ENCODE measurements at regions not wholly inside any gene's neighbourhood (a gene's known extent, or its start where the extent isn't known, plus 50 kb on each side); places are given as distances from the start of the nearest gene placed in this dataset.
"Not testable (repeated sequence)": the region's sequence is repeated elsewhere in the genome, so short reads cannot be mapped to it uniquely, and the experiment has no call there.

DNA sequence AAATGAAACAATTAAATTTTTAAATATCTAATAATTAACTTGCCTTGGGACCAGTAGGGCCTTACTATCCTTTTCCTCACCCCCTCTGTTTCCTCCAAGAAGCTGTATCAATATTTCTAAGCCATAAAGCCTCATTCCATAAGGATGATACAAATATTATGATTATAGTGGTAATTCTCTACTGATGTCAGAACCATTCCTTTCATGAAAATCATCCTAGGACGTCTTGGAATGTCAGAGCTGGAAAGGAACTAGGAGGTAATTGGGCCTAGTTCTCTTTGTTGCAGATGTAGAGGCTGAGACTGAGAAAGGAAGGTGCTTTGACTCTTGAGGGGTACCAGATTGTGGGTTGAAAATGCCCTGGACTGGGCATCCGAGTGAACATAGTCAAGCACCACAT is 766.7 kb upstream of the GHITM start:
- no peak for DNase-seq

DNA sequence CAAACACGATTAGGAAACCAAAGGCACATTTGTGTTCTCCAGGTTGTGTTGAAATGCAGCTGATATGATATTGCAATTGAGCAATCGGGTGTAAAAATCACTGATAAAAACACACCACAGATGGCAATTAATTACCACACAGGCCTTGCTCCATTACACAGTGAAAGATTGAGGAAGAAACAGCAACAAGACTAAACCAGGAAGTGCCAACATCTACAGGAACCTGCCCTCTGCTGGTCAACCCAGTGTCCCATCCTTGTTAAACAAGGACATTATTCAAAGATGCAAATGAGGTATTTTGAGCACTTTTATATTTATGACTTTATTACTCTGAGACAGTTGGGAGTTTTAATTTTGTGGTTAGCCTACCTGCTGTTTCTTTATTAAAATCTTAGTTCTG is 765.6 kb upstream of the GHITM start:
- no peak for DNase-seq

DNA sequence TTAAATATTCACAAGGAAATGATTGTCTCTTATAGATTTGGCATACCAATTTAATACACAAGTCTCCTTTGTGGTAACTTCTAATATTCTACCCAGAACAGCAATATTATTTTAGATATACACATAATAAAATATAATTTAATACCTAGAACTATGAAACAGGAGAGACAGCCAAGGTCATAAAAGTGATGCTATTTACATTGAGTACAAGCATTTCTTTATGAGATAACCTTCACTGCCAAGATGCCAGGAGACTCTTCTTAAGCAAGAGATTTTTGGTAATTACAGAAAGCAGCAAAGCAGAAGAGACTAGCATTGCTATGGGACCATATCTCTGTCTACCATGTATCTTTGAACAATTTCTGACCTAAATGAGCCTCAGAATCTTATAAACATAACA is 764.6 kb upstream of the GHITM start:
- no peak for DNase-seq

DNA sequence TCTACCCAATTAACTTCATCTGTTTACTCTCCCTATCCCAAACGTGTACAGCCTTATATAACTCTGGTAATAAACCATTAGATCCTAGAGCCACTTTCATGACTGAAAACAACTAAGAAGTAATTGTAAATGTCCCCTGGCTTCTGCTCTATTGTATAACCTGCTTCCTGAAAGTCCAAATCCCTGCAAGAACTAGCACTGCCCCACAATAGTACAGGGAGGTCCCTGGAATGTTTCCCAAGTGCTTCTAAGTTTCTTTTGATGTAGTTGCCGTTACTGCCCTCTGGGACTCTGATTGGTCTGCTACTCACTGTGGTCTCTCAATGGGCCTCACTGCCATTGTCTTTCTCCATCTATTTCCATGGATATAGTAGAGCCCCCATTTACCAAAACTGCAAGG is 764.0 kb upstream of the GHITM start:
- no peak for DNase-seq

DNA sequence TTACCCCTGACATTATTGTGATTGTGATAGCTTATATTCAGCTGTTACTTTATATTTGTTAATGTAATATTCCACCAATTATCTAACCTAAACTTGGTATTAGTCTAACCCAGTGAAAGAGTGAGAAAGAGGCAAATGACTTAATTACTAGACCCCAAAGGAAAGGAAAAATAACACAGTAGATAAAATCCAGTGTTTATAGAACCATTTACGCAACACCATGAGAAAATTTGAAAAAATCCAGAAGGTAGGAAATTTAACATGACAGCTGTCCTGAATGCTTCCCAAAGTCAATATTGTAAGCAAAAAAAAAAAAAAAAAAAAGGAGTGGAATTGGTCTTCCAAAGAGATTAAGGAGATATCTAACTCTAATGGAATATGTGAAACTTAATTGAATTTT is 741.5 kb upstream of the GHITM start:
- DNase-seq = no peak

DNA sequence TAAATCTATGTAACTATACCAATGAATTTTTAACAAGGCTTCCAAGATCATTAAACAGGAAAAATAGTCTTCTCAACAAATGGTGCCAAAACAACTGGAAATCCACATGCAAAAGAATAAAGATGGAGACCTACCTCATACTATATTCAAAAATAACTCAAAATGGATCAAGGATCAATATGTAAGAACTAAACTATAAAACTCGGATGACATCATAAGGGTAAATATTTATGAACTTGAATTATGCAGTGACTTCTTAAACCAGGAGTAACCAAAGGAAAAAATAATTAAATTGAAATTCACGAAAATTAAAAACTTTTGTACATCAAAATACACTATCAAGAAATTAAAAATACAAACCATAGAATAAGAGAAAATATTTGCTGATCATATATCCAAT is 728.7 kb upstream of the GHITM start:
- DNase-seq = no peak

DNA sequence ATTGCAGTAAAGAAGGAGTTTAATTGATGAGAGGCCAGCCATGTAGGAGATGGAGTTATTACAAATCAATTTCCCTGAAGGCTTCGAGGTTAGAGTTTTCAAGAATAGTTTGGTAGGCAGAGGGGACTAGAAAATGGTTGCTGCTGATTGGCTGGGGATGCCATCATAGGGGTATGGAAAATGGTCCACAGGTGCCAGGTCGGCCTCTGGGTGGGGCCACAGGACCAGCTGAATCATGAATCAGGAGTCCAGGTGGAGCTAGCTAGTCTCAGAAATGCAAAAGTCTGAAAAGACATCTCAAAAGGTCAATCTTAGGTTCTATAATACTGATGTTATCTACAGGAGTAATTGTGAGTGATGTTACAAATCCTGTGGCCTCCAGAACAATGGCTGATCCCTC is 714.0 kb upstream of the GHITM start:
- no peak for DNase-seq

DNA sequence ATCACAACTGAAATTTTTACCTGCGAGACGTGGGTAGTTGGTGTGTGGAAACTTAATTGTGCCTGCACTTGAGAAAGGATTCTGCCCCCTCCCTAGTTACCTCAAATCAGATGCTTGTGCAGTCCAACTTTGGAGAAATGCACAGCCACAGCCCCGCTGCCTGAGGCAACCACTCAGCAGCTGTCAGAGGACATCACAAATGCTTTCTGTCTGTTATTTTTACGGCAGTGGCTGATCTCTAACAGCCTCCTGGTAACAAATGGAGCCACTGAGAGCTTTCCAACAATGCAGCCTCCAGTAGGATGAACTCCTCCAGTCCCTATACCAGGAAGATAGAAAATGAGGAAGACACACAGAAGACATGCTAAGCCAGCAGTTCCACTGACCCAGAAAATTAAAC is 712.2 kb upstream of the GHITM start:
- DNase-seq = no peak

DNA sequence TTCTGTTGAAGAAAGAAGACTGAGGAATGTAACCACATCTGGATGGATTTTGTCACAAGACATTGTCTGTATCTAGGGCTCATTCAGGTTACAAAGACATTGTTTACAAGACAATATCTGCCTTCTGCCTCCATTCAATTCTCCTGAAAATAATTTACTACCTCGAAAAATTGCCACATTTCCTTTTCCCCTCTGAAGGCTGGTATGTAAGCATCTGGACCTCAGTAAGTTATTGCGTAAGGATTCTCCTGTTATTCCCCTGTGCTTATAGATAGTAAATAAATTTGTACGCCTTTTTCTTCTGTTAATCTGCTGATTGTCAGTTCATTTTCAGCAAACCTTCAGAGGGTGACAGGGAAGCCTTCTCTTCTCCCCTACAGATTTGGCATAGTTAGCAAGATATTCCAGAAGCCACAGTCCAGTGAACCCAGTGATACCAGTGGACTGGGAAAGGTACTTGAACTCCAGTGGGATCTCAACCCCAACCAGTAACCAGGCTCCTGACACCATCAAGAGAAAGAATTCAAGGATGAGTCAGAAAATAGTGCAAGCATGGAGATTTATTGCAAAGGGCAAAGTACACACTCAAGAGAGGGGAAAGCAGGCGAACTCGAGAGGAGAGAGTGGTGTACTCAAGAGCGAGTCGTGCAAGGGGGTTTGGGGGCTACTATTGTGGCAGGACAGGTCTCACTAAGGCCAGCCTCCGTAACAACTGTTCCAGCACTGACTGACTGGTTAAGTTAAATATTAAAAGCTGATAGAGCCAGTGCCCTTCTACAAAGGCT is 706.9 kb upstream of the GHITM start:
- no peak for DNase-seq

DNA sequence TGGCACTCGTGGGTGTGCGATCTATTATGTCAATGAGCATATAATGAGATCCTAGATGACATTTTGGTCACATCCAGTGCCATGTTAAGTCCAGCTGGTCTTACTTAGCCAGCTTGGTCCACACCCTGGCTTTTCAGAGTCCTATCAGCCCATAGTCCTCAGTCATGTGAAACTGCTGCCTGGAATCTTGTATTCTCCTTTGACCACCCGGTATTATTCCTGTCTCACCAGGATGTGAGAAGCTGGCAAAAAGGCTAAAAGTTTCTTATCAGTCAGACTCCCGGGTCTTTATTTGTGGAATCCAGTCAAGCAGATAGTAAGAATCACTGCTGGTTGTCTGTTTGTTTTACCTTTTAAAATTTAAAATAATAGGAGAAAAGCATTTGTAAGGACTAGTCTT is 705.6 kb upstream of the GHITM start:
- DNase-seq = no peak

DNA sequence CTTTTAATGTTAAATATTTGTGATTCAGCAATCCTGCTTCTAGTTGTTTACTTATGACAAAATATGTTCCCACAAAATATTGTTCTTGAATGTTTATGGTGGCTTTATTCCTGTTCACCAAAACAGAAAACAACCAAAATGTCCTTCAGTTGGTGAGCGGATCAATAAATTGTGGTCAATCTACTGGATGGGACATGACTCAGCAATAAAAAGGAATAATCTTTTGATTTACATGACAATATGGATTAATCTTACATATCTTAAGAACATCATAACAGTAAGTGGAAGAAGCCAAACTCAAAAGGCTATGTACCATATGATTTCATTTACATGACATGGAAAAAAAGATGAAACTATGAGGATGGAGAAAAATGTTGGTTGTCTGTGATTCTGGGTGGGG is 691.3 kb upstream of the GHITM start:
- no peak for DNase-seq

DNA sequence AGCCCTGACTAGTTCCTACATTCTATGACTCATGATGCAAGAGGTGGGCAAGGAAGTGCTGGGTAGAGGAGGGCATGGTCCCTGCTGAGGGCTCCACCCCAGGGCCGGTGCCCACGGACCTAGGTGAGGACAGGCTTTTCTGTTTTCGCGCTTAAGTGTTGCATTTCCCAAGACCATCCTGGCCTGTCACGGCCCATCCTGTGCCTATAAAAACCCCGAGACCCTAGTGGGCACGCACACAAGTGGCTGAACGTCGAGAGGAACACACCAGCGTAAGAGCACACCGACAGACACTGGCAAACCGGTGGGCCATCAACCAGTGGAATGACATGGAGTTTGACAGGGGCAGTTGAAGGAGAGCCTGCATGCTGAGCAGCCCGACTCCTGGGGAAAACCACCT is 680.7 kb upstream of the GHITM start:
- no peak for DNase-seq

DNA sequence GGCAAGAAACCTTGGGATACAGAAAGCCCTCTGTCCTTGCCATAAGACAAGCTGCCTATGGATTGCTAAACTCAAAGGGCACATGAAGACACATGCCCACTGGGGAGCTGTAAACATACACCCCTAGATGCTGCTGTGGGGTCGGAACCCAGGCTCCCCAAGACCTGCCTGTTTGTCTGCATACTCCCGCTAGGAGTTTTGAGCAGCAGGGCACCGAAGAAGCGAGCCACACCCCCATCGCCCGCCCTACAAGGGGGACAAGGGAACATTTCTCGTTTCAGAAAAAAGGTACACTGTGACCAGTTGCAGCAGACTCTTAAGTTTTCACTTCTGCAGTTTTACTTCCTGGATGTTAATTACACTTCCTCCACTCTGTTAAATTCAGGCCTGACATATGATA is 680.2 kb upstream of the GHITM start:
- DNase-seq = no peak

DNA sequence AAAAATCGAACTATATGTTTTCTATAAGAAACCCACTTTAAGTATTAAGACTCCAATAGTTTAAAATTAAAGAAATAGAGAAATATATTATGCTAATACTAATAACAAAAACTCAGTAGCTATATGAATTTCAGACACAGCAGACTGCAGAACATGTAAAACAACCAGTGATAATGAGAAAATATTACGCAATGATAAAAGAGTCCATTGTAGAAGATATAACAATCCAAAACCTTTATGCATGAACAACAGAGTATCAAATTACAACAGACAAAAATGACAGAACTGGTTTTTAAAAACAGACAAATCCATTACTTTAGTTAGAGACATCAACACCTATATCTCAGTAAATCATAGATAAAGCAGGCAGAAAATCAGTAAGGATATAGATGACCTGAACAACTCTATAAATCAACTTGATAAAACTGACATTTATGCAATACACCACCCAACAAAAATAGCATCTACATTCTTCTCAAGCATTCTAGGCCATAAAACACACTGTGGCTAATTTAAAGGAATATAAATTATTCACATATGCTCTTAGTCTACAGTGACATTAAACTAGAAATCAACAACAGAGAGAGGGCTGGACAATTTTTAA is 669.5 kb upstream of the GHITM start:
- DNase-seq = no peak

DNA sequence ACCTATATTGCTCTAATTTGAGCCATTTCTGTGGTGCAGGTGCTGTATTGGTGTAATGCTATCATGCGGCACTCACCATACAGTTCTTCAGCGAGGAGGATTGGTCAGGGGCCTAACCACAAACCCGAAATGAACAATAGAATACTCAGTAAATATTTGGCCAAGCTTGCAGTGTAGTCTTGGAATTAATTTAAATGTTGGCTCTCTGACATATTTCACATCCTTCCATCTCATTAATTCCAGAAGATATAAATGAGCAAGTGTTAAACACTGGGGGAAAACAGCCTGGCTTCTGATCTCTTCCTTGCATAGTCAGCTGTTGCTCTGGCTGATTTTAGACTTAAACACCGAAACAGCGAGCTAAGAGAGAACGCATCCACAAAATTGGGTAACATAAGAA is 663.1 kb upstream of the GHITM start:
- DNase-seq = no peak

DNA sequence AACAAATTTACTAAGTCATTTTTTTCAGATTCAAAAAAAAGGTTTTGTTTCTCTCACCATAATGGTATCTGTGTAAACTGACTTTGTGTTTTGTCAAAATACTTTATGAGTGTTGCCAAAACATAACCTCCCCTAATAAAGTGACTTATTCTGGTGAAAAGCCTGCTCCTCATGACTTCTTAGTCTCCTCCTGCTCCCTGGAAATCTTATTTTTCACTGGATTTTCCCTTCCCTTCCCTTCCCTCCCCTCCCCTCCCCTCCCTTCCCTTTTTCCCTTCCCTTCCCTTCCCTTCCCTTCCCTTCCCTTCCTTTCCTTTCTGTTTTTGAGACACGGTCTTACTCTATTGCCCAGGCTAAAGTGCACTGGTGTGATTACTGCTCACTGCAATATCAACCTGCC is 650.1 kb upstream of the GHITM start:
- DNase-seq = no peak

DNA sequence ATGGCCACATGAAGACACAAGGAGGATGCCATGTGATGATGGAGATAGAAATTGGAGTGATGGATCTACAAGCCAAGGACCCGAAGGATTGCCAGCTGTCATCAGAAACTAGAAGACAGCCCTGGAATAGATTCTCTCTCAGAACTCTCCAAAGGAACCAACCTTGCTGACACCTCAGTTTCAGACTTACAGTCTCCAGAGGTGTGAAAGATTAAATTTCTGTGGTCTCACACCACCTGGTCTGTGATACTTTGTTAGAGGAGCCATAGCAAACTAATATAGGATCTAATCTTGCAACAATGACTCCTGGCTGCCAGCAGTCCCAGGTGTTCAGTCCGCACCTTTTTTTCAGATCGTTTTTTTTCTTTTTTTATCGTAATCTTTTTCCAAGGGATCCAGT is 647.3 kb upstream of the GHITM start:
- no peak for DNase-seq

DNA sequence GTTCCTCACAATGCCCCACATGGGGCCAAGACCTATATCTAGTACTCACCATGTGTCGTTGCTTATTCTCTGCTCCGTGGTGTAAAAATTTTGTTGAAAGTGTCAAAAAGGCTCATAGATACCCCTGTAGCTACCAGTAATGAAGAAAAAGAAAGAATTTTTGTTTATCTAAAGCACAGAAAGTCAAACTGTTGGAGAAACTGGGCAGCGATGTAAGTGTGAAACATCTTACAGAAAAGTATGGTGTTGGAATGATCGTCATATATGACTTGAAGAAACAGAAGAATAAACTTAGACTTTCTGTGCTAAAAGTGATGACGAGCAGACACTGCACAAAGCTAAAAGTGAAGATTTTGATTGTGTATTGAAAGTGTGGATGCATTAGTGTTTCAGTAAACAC is 626.6 kb upstream of the GHITM start:
- DNase-seq = no peak

DNA sequence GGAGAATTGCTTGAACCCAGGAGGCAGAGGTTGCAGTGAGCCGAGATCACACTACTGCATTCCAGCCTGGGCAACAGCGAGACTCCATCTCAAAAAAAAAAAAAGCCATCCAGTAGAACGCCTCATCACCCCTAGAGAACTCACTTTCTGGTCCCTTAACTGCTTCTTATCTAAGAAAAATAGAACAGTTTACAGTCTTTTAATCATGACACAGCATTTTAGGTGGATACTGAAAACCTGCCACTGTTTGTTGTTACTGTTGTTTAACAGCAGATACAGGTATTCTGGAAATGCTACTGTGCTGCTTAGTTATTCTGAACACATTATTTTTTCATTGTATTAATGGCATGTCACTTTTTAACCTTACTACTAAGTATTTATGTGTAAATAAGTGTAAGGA is 624.3 kb upstream of the GHITM start:
- no peak for DNase-seq

DNA sequence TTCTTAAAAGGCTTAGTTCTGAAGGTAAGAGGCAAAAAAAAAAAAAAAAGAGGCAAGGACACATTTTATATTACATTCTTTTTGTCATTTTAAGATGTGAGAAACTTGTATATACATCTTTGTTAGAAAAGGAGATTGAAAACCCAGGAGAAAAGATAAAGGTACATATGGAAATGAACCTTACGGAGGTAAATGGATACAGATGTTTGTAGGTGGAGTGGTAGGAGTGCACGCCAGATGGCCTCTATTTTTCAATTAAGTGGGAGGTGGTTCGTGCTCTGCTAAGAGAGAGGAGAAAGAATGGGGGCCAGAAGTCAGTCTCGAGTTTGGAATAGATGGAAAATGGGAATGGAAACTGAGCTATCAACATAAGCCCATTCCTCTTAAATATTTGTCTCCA is 622.5 kb upstream of the GHITM start:
- no peak for DNase-seq

DNA sequence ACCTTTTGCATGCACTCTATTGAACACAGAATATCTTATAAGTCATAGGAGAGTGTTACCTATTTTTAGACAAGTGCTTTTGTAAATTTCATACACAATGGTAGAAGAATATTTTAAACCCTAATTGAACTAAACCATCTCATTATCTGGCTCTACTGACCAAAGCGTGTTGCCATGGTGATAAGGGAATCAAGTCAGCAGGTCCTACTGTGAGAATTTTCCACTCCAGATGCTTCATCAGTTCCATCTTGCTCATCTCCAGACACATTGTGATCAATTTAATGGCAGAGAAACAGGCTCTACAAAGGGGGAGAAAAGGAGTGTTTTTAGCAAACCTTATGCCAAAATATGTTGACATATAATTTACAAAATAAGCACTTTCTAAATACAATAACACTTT is 621.9 kb upstream of the GHITM start:
- DNase-seq = no peak

DNA sequence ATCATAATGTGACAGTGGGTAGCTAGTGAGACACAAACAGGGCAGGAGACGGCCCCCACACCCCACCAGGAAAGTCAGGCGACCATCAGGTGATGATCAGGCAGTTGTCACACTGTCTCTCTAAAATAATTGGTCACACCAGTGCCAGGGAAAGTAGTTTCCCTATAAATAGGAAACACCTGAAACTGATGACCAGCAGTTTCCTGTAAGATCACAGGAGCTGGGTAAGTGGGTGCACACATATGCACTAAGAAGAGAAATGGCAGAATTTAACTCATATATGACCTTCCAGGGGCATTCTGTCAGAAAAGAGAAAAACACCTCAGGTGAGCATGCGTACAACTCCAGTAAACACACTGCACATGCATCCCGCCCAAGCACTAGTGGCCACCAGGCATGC is 620.5 kb upstream of the GHITM start:
- DNase-seq = no peak

DNA sequence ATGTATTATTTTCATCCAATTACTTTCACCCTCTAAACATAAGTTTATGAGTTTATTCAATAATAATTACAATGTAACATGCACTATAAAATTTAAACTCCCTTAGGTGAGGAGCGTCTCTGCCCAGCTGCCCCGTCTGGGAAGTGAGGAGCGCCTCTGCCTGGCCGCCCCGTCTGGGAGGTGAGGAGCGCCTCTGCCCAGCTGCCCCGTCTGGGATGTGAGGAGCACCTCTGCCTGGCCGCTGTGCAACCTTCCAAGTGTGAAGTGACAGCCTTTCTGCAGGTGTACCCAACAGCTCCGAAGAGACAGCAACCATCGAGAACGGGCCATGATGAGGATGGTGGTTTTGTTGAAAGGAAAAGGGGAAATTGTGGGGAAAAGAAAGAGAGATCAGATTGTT is 618.9 kb upstream of the GHITM start:
- DNase-seq = not testable (repeated sequence)

DNA sequence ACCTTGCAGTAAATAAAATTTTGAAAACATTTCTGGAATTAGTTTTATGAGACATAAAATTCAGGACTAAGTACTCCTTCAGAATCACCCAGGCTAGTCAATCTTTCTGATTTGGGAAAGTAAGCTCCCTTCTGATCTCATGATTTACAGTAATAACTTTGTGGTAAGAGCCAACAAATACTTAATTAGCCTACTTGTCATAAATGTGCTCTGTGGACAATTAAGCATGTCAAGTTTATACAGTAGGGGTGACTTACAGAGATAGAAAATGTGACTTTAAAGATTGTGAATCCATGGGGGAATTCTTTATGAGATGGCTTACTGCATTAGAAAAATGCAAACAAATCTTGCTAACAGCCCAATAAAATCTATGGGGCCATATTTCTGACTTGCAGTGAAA is 616.9 kb upstream of the GHITM start:
- no peak for DNase-seq

DNA sequence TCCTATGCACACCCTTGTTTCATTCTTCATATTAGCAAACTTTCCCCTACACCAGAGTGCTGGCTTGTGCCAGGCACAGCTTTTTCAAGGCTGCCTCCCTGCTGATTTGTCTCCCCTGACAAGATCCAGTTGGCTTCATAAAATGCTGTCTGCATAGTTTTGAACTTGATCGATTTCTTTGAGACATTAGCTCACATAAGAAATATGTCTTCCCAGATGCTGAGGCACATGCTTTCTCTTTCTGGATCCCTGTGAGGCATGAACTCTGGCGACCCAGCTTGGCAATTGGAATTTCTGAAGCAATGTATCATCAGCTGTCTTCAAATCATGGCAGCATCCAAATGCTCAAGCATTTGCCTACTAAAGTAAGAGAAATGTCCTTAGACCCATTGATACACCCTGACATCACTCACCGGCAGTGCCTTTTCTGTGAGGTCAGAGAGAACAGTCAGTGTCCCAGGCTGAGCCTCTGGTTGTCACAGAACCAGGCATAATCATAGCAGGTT is 616.4 kb upstream of the GHITM start:
- no peak for DNase-seq
